ENCODE measurements at regions not wholly inside any gene's neighbourhood (a gene's known extent, or its start where the extent isn't known, plus 50 kb on each side); places are given as distances from the start of the nearest gene placed in this dataset.
A peak's percentile ranks its signal among the peaks of the same experiment; 100 is the strongest.
"Not testable (repeated sequence)": the region's sequence is repeated elsewhere in the genome, so short reads cannot be mapped to it uniquely, and the experiment has no call there.

DNA sequence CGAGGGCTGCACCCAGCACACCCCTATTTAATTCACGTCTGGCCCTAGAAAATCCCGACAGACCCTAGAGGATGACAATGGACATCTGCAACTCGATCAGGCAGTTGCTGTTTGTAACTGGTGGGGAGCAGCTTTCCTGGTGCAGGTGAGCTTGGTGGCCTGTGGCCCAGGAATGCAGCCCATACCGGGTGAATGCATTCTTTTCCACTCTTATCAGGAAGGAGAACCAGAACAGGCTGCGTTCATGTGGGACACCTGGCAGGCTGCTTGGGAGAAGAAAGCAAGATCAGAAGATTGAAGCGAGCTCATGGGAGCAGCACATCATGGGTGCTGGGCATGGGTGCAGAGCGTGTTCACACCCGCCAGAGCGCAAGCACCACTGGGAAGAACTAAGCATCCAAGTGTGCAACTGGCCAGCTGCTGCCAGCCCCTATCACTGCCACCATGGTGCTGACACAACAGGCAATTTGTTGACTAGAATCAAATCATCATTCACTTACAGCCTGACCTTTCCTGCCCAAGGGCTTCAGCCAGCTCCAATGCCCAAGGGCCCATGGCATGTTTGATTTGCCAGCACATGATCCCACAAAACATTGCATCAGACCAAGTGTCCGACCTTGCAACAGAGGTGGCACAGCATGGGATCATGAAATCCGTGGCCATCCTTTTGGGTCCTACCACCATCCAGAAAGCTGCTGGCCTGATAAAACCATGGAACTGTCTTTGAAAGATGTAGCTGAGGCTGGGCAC lies 241.7 kb upstream of the ID2 start:
- peak; percentile 43 for DNase-seq (ENCODE audit: low spot score)
- no peaks in the 10 kb centered on the region for H3K27me3 ChIP-seq
- no peak overlapping the region for H3K4me3 ChIP-seq
- no peaks in the 10 kb centered on the region for H3K36me3 ChIP-seq
- H3K4me1 ChIP-seq, result peaks cover 0 to 22% of the 10 kb centered on the region in 2 donors
- no peak overlapping the region for H3K27ac ChIP-seq
- TF ChIP-seq, protein P1, sequence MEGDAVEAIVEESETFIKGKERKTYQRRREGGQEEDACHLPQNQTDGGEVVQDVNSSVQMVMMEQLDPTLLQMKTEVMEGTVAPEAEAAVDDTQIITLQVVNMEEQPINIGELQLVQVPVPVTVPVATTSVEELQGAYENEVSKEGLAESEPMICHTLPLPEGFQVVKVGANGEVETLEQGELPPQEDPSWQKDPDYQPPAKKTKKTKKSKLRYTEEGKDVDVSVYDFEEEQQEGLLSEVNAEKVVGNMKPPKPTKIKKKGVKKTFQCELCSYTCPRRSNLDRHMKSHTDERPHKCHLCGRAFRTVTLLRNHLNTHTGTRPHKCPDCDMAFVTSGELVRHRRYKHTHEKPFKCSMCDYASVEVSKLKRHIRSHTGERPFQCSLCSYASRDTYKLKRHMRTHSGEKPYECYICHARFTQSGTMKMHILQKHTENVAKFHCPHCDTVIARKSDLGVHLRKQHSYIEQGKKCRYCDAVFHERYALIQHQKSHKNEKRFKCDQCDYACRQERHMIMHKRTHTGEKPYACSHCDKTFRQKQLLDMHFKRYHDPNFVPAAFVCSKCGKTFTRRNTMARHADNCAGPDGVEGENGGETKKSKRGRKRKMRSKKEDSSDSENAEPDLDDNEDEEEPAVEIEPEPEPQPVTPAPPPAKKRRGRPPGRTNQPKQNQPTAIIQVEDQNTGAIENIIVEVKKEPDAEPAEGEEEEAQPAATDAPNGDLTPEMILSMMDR (IDR thresholded peaks at IDR 0.05), result no peak
- no peaks in the 10 kb centered on the region for H3K9me3 ChIP-seq

DNA sequence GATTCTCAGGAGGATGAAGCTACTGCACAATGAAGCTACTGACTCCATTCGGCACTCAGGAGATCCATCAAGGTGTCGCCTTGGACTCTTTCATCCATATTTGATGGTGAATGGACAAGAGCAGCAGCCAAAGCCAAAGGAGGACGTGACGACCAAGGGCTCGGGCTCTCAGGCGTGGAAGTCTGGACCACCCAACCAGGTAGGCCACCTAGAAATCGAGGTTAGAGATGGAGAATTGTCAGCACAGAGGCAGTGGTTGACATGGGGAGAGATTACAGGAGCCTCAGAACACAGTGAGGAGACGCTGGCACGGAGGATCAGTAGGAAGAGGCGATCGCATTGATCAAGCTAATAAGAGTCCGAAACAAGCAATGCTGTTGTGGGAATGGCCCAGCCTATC lies 240.5 kb upstream of the ID2 start:
- H3K4me3 ChIP-seq, result no peak overlapping the region
- peak; percentile 21 for DNase-seq (ENCODE audit: low spot score)
- peaks cover 0 to 22% of the 10 kb centered on the region in 2 donors for H3K4me1 ChIP-seq
- H3K9me3 ChIP-seq, result no peaks in the 10 kb centered on the region
- TF ChIP-seq, protein P1 (IDR thresholded peaks at IDR 0.05), result no peak
- no peaks in the 10 kb centered on the region for H3K27me3 ChIP-seq
- no peak overlapping the region for H3K27ac ChIP-seq
- H3K36me3 ChIP-seq, result no peaks in the 10 kb centered on the region

DNA sequence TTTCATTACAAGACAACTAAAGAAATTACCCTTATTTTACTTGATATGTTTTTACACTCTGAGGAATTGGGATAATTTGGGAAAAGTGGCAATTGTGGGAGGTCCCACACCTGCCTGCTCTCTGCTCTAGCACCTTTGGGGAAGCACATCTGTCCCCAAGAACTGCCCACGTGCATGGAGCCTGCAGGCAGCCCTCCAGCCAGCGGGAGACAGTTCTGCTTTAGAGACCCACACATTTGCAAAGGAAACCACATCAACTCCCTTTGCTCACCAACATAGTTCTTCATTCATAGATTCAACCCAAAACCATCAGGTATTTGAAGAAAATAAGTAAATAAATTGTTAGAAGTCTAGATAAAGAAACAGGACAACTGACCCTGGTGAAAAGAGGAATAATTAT lies 239.9 kb upstream of the ID2 start:
- H3K9me3 ChIP-seq, result no peaks in the 10 kb centered on the region
- peak; percentile 34 for DNase-seq (ENCODE audit: low spot score)
- TF ChIP-seq, protein P1 (IDR thresholded peaks at IDR 0.05), result no peak
- no peaks in the 10 kb centered on the region for H3K27me3 ChIP-seq
- no peaks in the 10 kb centered on the region for H3K36me3 ChIP-seq
- no peak overlapping the region for H3K4me3 ChIP-seq
- no peak overlapping the region for H3K27ac ChIP-seq
- peaks cover 0 to 20% of the 10 kb centered on the region in 2 donors for H3K4me1 ChIP-seq

DNA sequence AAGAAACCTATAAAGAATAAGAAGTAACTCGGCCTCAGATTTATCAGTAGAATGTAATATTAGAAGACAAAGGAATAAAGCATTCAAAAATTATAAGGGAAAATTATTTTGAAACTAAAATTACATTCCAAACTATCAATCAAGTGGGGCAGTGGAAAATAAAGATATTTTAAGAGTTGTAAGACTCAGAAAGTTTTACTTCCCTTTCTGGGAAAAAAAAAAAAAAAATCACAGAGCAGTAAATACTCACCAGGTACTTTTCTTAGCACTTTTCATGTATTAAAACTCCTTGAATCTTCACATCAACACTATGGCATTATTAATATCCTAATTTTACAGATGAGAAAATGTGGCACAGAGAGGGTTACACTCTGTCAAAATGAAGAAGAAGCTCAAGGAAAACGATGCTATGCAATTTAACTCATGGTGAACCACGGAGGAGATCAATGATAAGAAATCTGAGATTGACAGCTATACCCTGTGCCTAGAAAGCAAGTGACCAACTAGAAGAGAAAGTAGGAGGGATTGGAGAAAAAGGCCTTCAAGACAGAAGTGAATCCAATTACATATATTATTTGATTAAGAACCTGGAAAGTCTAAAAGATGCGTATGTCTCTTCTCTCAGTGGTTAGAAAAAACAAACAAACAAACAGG lies 238.9 kb upstream of the ID2 start:
- H3K36me3 ChIP-seq, result no peaks in the 10 kb centered on the region
- peaks cover 0 to 12% of the 10 kb centered on the region in 2 donors for H3K4me1 ChIP-seq
- H3K9me3 ChIP-seq, result no peaks in the 10 kb centered on the region
- TF ChIP-seq, protein P1 (IDR thresholded peaks at IDR 0.05), result no peak
- H3K4me3 ChIP-seq, result no peak overlapping the region
- DNase-seq (ENCODE audit: low spot score), result no peak
- no peaks in the 10 kb centered on the region for H3K27me3 ChIP-seq
- no peak overlapping the region for H3K27ac ChIP-seq

DNA sequence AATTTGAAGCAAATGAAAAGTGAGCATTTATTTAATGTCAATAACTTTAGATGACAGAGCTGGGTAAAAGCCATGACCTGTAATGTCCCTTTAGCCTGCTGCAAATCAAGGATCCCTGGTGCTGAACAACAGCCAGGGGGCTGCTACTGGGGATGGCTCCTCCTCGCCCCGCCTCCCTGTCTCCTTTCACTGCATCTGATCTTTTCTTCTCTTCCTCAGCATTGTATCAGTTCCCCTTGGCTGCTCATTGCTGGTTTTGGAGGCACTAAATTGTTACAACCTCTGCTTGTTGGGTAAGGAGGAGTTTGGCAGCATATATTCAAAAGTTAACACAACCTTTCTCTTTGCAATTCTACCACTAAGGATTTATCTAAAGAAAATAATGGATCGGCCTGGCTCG lies 236.3 kb upstream of the ID2 start:
- TF ChIP-seq, protein P1 (IDR thresholded peaks at IDR 0.05), result no peak
- no peak overlapping the region for H3K27ac ChIP-seq

DNA sequence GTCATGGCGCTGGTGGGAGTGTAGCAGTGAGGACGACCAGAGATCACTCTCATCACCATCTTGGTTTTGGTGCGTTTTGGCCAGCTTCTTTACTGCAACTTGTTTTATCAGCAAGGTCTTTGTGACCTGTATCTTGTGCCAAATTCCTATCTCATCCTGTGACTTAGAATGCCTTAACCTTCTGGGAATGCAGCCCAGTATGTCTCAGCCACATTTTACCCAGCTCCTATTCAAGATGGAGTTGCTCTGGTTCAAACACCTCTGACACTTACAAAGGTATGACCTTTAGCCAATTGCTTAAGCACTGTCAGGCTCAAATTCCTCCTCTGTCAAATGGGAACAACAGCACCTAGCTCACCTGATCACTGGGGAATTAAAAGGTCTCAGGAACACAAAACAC lies 235.1 kb upstream of the ID2 start:
- not testable (repeated sequence) for H3K27ac ChIP-seq, H3K4me3 ChIP-seq, H3K27me3 ChIP-seq, H3K36me3 ChIP-seq, H3K4me1 ChIP-seq, H3K9me3 ChIP-seq
- peak; percentile 57 for DNase-seq (ENCODE audit: low spot score)

More for the DNA sequence above, 236.3 kb upstream of the ID2 start:
- no peaks in the 10 kb centered on the region for H3K4me1 ChIP-seq
- no peak overlapping the region for H3K4me3 ChIP-seq
- H3K27me3 ChIP-seq, result no peaks in the 10 kb centered on the region
- no peaks in the 10 kb centered on the region for H3K9me3 ChIP-seq
- peak; percentile 32 for DNase-seq (ENCODE audit: low spot score)
- H3K36me3 ChIP-seq, result no peaks in the 10 kb centered on the region

Data from right atrium auricular region (tissue), 2 donors.